ENCODE measurements at regions not wholly inside any gene's neighbourhood (a gene's known extent, or its start where the extent isn't known, plus 50 kb on each side); places are given as distances from the start of the nearest gene placed in this dataset.

GRCh38 chr11:110962921-110963320 is 250.7 kb upstream of the ARHGAP20 start:
- intact Hi-C loops (cut with DNase I) = no loop called here
- DNase-seq (ENCODE audit: low spot score) = no peak

- intact Hi-C loops (cut with DNase I) = no loop called here
- no peak for DNase-seq (ENCODE audit: low spot score)
Observed at GRCh38 chr11:110960167-110960566, 247.9 kb upstream of the ARHGAP20 start.

- intact Hi-C loops (cut with DNase I) = no loop called here
- DNase-seq (ENCODE audit: low spot score) = no peak
Observed at GRCh38 chr11:110958216-110958615, 246.0 kb upstream of the ARHGAP20 start.

- DNase-seq (ENCODE audit: low spot score) = no peak
- intact Hi-C loops (cut with DNase I) = no loop called here
Observed at GRCh38 chr11:110955776-110956175, 243.5 kb upstream of the ARHGAP20 start.

- intact Hi-C loops (cut with DNase I) = no loop called here
- no peak for DNase-seq (ENCODE audit: low spot score)
Observed at GRCh38 chr11:110951950-110952503, 239.8 kb upstream of the ARHGAP20 start.

- intact Hi-C loops (cut with DNase I) = no loop called here
- DNase-seq (ENCODE audit: low spot score) = no peak
Observed at GRCh38 chr11:110951037-110951949, 239.1 kb upstream of the ARHGAP20 start.

GRCh38 chr11:110948112-110948511 is 235.9 kb upstream of the ARHGAP20 start:
- intact Hi-C loops (cut with DNase I) = no loop called here

GRCh38 chr11:110947096-110947495 is 234.9 kb upstream of the ARHGAP20 start:
- intact Hi-C loops (cut with DNase I) = no loop called here
- no peak for DNase-seq (ENCODE audit: low spot score)

More at GRCh38 chr11:110948112-110948511, 235.9 kb upstream of the ARHGAP20 start:
- no peak for DNase-seq (ENCODE audit: low spot score)

GRCh38 chr11:110939471-110939870 is 227.2 kb upstream of the ARHGAP20 start:
- no peak for DNase-seq (ENCODE audit: low spot score)
- intact Hi-C loops (cut with DNase I) = loop anchor here in 1 of 2 donors (5.0 kb wide), 1 partner anchor 1203 kb away; no protein-coding TSS in a partner anchor

GRCh38 chr11:110935018-110935640 is 222.9 kb upstream of the ARHGAP20 start:
- intact Hi-C loops (cut with DNase I) = loop anchor here in 1 of 2 donors (5.0 kb wide), 1 partner anchor 1207 kb away; no protein-coding TSS in a partner anchor
- no peak for DNase-seq (ENCODE audit: low spot score)

GRCh38 chr11:110929129-110929528 is 216.9 kb upstream of the ARHGAP20 start:
- DNase-seq (ENCODE audit: low spot score) = no peak
- intact Hi-C loops (cut with DNase I) = no loop called here

- intact Hi-C loops (cut with DNase I) = no loop called here
- no peak for DNase-seq (ENCODE audit: low spot score)
Observed at GRCh38 chr11:110928391-110928790, 216.2 kb upstream of the ARHGAP20 start.

GRCh38 chr11:110921742-110922521 is 209.7 kb upstream of the ARHGAP20 start:
- intact Hi-C loops (cut with DNase I) = no loop called here
- DNase-seq (ENCODE audit: low spot score) = no peak

- no peak for DNase-seq (ENCODE audit: low spot score)
Observed at GRCh38 chr11:110919241-110919922, 207.1 kb upstream of the ARHGAP20 start.

GRCh38 chr11:110918351-110918750 is 206.1 kb upstream of the ARHGAP20 start:
- no peak for DNase-seq (ENCODE audit: low spot score)
- intact Hi-C loops (cut with DNase I) = no loop called here

More at GRCh38 chr11:110919241-110919922, 207.1 kb upstream of the ARHGAP20 start:
- intact Hi-C loops (cut with DNase I) = no loop called here

GRCh38 chr11:110912437-110912836 is 200.2 kb upstream of the ARHGAP20 start:
- intact Hi-C loops (cut with DNase I) = no loop called here
- no peak for DNase-seq (ENCODE audit: low spot score)

GRCh38 chr11:110910384-110910783 is 198.1 kb upstream of the ARHGAP20 start:
- no peak for DNase-seq (ENCODE audit: low spot score)
- intact Hi-C loops (cut with DNase I) = no loop called here

- intact Hi-C loops (cut with DNase I) = no loop called here
- no peak for DNase-seq (ENCODE audit: low spot score)
Observed at GRCh38 chr11:110909336-110909735, 197.1 kb upstream of the ARHGAP20 start.

Measured in posterior vena cava (tissue), 2 donors.